ENCODE measurements at regions not wholly inside any gene's neighbourhood (a gene's known extent, or its start where the extent isn't known, plus 50 kb on each side); places are given as distances from the start of the nearest gene placed in this dataset.

GRCh38 chr6:156511051-156511450 is 266.1 kb upstream of the ARID1B start:
- Histone ChIP-seq H3K4me2 (ENCODE audit: control insufficient read depth, extremely low read depth, insufficient read depth, low read depth, low read length) (no peak overlapping the region), H3K4me3 (ENCODE audit: control insufficient read depth in 2 of 3, extremely low read depth in 1 of 3, insufficient read depth in 2 of 3, low read depth in 1 of 3, low read length in 3 of 3) (no peak overlapping the region), H3K27me3 (ENCODE audit: control insufficient read depth, extremely low read depth, insufficient read depth, low read length) (no peaks in the 10 kb centered on the region), H3K9me3 (ENCODE audit: control insufficient read depth, low read depth, low read length) (no peaks in the 10 kb centered on the region), H3K9ac (ENCODE audit: control insufficient read depth, extremely low read depth, insufficient read depth, low read length) (no peak overlapping the region), H3K27ac (ENCODE audit: control insufficient read depth, insufficient read depth, low read length) (no peak overlapping the region), H3K36me3 (ENCODE audit: control insufficient read depth in 2 of 2, extremely low read depth in 1 of 2, insufficient read depth in 2 of 2, low read length in 2 of 2) (no peaks in the 10 kb centered on the region), H3K9me1 (ENCODE audit: control insufficient read depth, extremely low read depth, insufficient read depth, low read length) (no peaks in the 10 kb centered on the region), H4K20me1 (ENCODE audit: control insufficient read depth, extremely low read depth, insufficient read depth, low read length) (no peaks in the 10 kb centered on the region), H3K4me1 (ENCODE audit: control insufficient read depth, extremely low read depth, insufficient read depth, low read length) (no peaks in the 10 kb centered on the region), H3K79me2 (ENCODE audit: control insufficient read depth, insufficient read depth, low read length) (no peaks in the 10 kb centered on the region), H2AFZ (ENCODE audit: control insufficient read depth, low read length) (no peak overlapping the region)
- no peak for TF ChIP-seq EZH2 (IDR thresholded peaks at IDR 0.05; ENCODE audit: low read length)
- no peak for TF ChIP-seq CTCF (optimal IDR thresholded peaks at IDR 0.05 in 1 of 3, IDR thresholded peaks at IDR 0.05 in 1 of 3, conservative IDR thresholded peaks at IDR 0.05 in 1 of 3; ENCODE audit: extremely low read depth in 1 of 3, insufficient read depth in 2 of 3, low read length in 3 of 3)
- dilution Hi-C loops (cut with MboI; ENCODE audit: extremely low pct_ligation_motif_present, low sequenced_read_pairs): no loop called here
- DNase-seq (ENCODE audit: low read depth, low spot score) (no peak), FAIRE-seq (no peak)

GRCh38 chr6:156510242-156510641 is 266.9 kb upstream of the ARID1B start:
- no peak for FAIRE-seq
- dilution Hi-C loops (cut with MboI; ENCODE audit: extremely low pct_ligation_motif_present, low sequenced_read_pairs): no loop called here
- no peaks in the 10 kb centered on the region for H3K36me3 ChIP-seq (ENCODE audit: control insufficient read depth in 2 of 2, extremely low read depth in 1 of 2, insufficient read depth in 2 of 2, low read length in 2 of 2)

More at GRCh38 chr6:156510242-156510641, 266.9 kb upstream of the ARID1B start:
- no peaks in the 10 kb centered on the region for H4K20me1 ChIP-seq (ENCODE audit: control insufficient read depth, extremely low read depth, insufficient read depth, low read length)
- no peak overlapping the region for H3K4me2 ChIP-seq (ENCODE audit: control insufficient read depth, extremely low read depth, insufficient read depth, low read depth, low read length)
- H3K4me1 ChIP-seq (ENCODE audit: control insufficient read depth, extremely low read depth, insufficient read depth, low read length): no peaks in the 10 kb centered on the region
- no peak overlapping the region for H3K9ac ChIP-seq (ENCODE audit: control insufficient read depth, extremely low read depth, insufficient read depth, low read length)
- no peak overlapping the region for H2AFZ ChIP-seq (ENCODE audit: control insufficient read depth, low read length)
- H3K79me2 ChIP-seq (ENCODE audit: control insufficient read depth, insufficient read depth, low read length): no peaks in the 10 kb centered on the region
- H3K9me3 ChIP-seq (ENCODE audit: control insufficient read depth, low read depth, low read length): no peaks in the 10 kb centered on the region
- no peak for TF ChIP-seq CTCF (optimal IDR thresholded peaks at IDR 0.05 in 1 of 3, IDR thresholded peaks at IDR 0.05 in 1 of 3, conservative IDR thresholded peaks at IDR 0.05 in 1 of 3; ENCODE audit: extremely low read depth in 1 of 3, insufficient read depth in 2 of 3, low read length in 3 of 3)
- TF ChIP-seq EZH2 (IDR thresholded peaks at IDR 0.05; ENCODE audit: low read length): no peak
- no peaks in the 10 kb centered on the region for H3K9me1 ChIP-seq (ENCODE audit: control insufficient read depth, extremely low read depth, insufficient read depth, low read length)
- no peak overlapping the region for H3K4me3 ChIP-seq (ENCODE audit: control insufficient read depth in 2 of 3, extremely low read depth in 1 of 3, insufficient read depth in 2 of 3, low read depth in 1 of 3, low read length in 3 of 3)
- H3K27me3 ChIP-seq (ENCODE audit: control insufficient read depth, extremely low read depth, insufficient read depth, low read length): no peaks in the 10 kb centered on the region
- no peak overlapping the region for H3K27ac ChIP-seq (ENCODE audit: control insufficient read depth, insufficient read depth, low read length)
- DNase-seq (ENCODE audit: low read depth, low spot score): no peak

All from keratinocyte (primary cell).